Stimulated activated CD8-positive, alpha-beta memory T cell treated with anti-CD3 and anti-CD28 coated beads, Interleukin-15, amount 100 ng/mL, for 4 hours (primary cell): ENCODE measurements at regions not wholly inside any gene's neighbourhood (a gene's known extent, or its start where the extent isn't known, plus 50 kb on each side); places are given as distances from the start of the nearest gene placed in this dataset.

Experiments
- DNase-seq, 2 donors: peaks; one replicate each; pipeline ENCODE4 v3.0.0-alpha.2; 2020; ENCODE audit warnings: low read depth in 2 of 2

DNA sequence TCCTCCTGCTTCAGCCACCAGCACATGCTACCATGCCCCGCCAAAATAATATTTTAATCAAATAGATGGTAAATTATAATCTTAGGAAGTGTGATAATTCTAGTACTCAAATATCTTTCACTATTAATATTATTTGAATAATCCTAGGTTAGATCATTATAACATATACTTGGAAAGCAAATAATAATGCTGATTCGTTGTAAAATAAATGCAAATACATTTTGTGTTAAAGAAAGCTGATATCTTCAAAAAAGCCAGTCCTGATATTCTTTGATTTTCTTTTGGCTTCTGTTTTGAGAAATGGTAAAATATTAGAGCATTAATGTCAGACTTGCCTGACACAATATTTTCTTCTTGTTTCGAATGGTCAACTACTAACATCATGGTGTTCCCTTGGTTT lies 116.3 kb upstream of the ADAMTS5 start:
- DNase-seq, result no peak

GRCh38 chr21:27082431-27083010 lies 115.6 kb upstream of the ADAMTS5 start:
- no peak for DNase-seq

DNA sequence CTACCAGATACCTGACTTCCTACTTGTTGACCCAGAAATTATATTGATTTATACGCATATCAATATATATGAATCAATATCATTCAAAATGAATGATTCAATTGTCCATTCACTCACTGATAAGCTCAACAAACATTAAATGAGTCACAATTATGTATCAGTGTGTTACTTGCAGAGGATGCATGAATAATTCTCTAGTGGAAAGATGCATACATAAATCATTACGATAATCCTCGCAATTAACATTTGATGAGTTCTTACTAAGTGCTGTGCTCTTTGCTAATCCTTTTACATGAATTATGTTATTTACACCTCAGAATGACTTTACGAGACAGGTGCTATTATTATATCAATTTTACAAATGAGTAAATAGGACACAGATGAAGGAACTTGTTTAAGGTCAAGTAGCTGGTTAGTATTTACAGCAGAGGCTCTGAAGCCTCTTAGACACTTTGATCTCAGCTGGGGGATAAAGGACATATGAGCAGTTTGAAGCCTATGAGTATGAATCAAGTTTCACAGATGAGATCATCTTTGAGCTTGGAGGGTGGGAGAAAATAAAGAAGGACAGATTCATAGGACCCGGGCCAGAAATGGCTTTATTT lies 112.8 kb upstream of the ADAMTS5 start:
- DNase-seq, result no peak

GRCh38 chr21:27078915-27079314 lies 112.0 kb upstream of the ADAMTS5 start:
- DNase-seq, result no peak

GRCh38 chr21:27077501-27077900 lies 110.6 kb upstream of the ADAMTS5 start:
- DNase-seq, result no peak

DNA sequence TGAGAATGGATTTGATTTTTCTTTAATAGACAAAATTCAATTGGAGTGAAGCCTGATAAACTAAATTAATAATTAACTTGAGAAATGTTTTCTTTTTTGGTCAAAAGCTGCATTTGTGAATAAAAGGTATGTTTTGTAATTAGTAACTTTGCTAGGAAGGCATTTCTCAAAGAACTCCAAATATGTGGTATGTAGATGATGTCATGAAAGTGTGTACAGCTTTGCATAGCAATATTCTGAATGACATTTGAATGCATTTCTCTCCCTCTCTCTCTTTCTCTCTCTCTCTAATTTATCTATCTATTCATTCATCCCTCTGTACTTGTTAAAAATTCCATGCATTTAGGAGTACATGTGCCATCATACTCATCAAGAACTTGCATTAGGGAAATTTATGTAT lies 109.1 kb upstream of the ADAMTS5 start:
- DNase-seq, result no peak

DNA sequence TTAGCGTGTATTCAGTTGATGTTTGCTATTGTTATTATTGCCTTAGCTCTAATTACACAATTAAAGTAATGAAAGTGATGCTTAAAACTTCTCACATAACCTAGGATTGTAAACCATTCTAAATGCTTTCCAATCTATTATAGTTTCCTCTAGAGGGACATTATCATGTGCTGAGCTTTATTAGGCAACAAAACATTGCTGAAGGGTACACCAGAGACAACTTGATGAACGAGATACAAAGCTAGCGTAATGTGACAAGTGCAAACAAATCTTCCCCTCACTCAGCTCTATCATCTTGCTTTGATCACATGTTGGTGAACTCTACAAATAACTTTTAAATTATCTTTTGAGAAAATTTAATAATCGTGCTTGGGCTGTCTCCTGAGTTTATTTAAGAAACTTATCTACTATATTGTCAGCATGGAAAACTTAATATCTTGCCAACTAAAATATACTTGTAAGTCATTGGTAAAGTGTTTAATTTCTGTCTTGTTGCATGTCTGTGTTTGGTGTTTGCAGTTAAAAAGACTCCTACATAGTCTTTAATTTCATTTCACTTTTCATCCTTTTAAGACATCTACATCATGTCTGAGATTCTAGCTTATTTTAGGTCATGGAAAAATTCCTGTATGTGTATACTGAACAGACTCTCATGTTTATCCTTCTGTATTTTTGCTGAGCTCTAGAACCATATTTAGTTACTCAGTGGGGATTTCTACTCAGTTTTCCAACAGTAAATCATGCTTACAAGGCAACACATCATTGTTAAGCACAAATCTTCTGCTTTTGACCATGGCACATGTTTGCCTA lies 104.2 kb upstream of the ADAMTS5 start:
- DNase-seq, result no peak

GRCh38 chr21:27068811-27069210 lies 101.9 kb upstream of the ADAMTS5 start:
- no peak for DNase-seq

- DNase-seq, result no peak
These were observed 100.3 kb upstream of the ADAMTS5 start for GRCh38 chr21:27067226-27067625.

DNA sequence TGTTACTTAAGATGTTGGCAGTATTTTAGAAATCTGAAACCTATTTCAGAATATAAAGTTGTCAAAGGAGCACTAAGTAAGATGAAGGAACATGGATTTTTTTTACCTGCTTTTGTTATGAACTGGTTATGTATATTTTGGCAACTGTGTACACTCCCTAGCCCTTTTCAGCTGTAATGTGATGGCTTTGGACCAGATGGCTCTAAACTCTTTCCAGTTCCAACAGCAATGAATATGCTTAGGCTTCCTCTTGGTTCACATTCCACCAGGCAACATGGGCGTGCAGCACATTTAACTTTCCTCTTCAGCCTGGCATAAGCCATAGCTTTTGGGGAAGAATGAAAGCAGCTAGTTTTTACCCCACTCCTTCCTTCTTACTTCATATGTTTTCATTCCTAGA lies 95.6 kb upstream of the ADAMTS5 start:
- DNase-seq, result no peak

GRCh38 chr21:27061770-27062169 lies 94.9 kb upstream of the ADAMTS5 start:
- no peak for DNase-seq

DNA sequence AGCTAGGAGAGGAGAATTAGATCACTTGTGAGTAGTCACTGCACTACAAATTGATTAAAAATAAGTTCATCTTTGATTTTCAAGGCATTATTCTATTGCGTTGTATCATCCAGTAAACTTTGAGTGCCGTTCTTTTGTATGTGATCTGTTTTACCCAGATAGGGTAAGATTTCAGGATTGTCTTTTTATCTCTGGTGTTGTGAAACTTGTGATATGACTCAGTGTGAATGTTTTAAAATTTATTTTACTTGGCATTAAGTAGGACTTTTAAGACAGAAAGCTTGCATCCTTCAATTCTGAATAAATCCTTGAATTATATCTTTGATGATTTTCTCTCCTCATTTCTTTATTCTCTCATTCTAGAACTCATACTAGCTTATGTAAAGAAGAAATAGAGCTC lies 93.3 kb upstream of the ADAMTS5 start:
- no peak for DNase-seq

DNA sequence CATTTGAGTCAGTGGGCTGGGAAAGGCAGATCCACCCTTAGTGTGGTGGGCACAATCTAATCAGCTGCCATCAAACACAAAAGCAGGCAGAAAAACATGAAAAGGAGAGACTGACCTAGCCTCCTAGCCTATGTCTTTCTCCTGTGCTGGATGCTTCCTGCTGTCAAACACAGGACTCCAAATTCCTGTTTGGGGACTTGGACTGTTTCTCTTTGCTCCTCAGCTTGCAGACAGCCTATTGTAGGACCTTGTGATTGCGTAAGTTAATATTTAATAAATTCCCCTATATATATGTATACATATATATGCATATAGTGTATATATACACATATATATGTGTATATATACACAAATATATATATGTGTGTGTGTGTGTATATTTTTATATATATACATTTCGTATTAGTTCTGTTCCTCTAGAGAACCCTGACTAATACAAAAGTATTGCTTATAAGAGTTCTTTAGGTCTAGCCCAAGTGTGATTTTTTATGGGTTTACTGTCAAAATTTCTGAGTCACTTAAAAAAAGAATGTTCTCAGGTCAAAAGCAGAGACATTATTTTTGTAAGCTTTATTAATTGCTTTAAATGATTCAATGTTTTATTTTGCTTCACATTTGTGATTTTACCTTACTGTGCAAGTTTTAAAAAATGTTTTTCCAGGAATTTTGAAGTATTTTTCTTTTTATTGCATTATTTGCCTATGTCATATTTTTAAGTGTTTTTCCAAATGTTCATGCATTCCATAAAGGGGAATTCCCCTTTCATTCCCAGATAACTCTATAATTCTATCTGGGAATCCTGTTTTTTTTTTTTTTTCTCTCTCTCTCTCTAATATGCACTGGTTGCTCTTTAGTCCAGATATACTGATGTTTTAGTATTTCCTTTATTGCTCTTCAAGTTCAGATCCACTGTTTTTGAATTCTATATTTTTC lies 92.1 kb upstream of the ADAMTS5 start:
- DNase-seq, result no peak

DNA sequence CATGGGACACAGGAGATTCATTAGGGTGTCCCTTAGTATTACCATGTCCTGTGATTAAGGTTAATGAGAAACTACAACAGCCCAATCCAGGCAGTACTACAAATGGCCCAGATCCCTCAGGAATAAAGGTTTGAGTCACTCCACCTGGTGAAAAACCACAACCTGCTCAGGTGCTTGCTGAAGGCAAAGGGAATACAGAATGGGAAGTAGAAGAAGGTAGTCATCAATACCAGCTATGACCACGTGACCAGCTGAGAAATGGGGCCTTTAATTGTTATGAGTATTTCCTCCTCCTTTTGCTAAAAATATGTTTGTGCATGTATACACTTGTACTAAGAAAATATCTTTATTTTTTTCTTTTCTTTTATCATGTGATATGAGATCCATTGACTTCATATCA lies 91.1 kb upstream of the ADAMTS5 start:
- no peak for DNase-seq

DNA sequence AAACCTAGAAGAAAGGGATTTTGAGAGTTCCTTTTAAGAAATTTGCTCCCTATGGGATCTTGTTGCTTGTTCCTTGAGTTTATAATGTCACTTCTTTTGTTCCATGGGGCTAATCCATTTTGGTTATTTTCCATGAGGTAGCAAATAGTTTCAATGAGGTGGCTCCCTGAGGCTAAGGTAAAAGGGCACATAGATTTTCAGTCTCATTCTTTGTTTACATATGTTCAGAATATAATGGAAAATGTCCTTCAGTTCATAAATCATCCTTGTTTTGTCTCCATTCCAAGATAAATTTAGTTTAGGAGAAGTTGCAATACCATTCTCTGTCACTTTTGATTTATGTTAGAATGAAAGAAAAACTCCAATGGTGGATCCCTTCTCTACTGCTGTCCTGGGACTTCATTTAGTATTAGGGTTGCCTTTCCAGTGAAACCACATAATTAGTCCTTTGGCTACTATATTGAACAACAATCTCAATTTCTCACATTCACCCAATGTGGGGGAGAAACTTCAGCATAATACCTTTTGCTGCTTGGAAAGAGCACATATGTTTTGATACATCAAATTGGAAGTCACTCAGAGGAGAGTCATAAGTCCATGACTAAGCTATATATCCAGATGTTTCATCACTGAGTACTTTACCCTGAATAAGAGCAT lies 80.9 kb upstream of the ADAMTS5 start:
- no peak for DNase-seq

DNA sequence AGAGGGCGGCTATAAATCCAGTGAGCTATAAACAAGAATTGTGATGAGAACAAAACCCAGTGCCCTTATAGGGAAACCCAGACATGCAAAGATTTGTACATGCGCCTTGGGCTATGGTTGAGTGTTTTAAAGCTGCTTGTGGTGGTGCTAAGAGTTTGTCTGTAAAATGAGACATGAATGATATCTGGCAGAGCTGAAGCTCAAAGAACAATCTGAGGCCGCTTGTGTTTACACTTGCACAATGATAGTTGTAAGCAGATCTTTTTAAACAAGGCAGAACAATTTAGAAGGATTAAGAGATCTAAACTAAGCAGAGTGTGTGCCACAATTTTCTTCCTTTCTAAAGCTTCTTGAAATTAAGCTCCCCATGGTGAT lies 80.4 kb upstream of the ADAMTS5 start:
- no peak for DNase-seq

- no peak for DNase-seq
These were observed 78.5 kb upstream of the ADAMTS5 start for GRCh38 chr21:27045281-27045985.

- no peak for DNase-seq
These were observed 76.5 kb upstream of the ADAMTS5 start for GRCh38 chr21:27043377-27043776.

- no peak for DNase-seq
These were observed 74.0 kb upstream of the ADAMTS5 start for GRCh38 chr21:27040738-27041469.

DNA sequence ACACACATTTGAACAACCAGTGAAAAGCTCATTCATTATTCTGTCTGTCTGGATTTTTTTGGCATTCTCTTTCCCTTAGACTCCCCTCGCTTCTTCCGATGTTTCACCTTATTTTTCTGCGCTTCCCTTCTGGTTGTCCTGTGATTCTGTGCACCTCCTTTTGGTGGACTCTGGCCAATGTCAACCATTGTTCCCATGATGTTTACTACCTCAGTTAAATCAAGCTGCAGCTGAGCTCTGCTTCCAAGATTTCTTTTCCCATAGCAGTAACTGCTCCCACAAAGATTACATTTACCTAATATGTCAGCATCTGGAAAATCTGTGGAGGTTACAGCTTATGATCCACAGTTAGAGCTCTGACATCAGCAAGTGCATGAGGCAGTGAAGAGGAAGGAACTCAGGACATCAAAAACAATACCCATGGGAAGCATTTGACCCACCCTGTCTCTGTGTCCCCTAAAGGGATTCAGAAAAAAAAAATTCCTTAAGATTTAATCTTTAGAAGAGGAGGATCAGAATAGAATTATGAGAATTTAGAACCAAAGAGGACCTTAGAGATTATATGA lies 69.9 kb upstream of the ADAMTS5 start:
- no peak for DNase-seq
